Heart left ventricle (tissue), 13 donors: ENCODE measurements at regions not wholly inside any gene's neighbourhood (a gene's known extent, or its start where the extent isn't known, plus 50 kb on each side); places are given as distances from the start of the nearest gene placed in this dataset.

Source experiments
- POLR2A ChIP-seq, 2 donors: fragments of 450-650 bp; IDR thresholded peaks; one replicate each; pipeline ENCODE4 v1.6.1; 2017; ENCODE audit warnings: antibody characterized with exemption in 2 of 2, mild to moderate bottlenecking in 2 of 2, moderate library complexity in 2 of 2
- TF ChIP-seq, protein P1 (sequence below), 12 donors: fragments of 200-600 bp; sonication (generic) in 4 of 12; IDR thresholded peaks; one replicate each; pipeline versions ENCODE4 v1.5.0 to v1.8.0; 2018 to 2022; ENCODE audit warnings: antibody characterized with exemption in 12 of 12, mild to moderate bottlenecking in 5 of 12
- donor health status: ischemic (EF 13 %, LVEDD 7.1; RV severe dilation, severe dysfunction).
- donor health status: DM: no; HTN: yes; CAD: no.
- donor health status: DM: no; HTN: no; CAD: no.
- donor health status: ischemic (EF 25% LVEDD 6.9; RV normal size, moderate dysfunction).
- donor health status: ischemic (EF 25% LVEDD 5.7; RV mildly dilated, moderate dysfunction).
- donor health status: ischemic (EF 35%, LVEDD 5.7; RV mildly dilated, moderate dysfunction).
- donor health status: nonischemic (EF 11% LVEDD 7.7; RV severe dilation, severe dysfunction).
- donor health status: DM: yes; HTN: yes; CAD: no.
- donor health status: PGD.
- donor health status: ischemic (EF 29% LVEDD 5.4; RV normal size, mild dysfunction).
- donor health status: nonischemic (EF 23%, LVEDD 6.1; RV moderate dilation, normal function).

DNA sequence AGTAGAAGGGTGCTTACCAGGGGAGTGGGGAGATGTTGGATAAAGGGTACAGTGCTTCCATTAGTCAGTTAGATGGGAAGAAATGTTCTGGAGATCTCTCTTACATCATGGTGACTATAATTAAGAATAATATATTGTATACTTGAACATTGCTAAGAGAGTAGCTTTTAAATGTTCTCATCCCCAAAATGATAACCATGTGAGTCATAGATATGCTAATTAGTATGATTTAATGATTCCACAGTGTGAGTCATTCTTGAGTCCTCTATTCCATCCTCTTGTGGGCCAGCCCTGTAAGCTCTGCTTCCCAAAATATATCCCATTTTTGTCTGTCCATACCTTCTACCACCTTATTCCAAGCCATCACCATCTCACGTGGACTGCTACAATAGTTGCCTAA, 80.6 kb upstream of the CDH11 start:
- TF ChIP-seq, protein P1, sequence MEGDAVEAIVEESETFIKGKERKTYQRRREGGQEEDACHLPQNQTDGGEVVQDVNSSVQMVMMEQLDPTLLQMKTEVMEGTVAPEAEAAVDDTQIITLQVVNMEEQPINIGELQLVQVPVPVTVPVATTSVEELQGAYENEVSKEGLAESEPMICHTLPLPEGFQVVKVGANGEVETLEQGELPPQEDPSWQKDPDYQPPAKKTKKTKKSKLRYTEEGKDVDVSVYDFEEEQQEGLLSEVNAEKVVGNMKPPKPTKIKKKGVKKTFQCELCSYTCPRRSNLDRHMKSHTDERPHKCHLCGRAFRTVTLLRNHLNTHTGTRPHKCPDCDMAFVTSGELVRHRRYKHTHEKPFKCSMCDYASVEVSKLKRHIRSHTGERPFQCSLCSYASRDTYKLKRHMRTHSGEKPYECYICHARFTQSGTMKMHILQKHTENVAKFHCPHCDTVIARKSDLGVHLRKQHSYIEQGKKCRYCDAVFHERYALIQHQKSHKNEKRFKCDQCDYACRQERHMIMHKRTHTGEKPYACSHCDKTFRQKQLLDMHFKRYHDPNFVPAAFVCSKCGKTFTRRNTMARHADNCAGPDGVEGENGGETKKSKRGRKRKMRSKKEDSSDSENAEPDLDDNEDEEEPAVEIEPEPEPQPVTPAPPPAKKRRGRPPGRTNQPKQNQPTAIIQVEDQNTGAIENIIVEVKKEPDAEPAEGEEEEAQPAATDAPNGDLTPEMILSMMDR (IDR thresholded peaks at IDR 0.05) = no peak
- TF ChIP-seq POLR2A (IDR thresholded peaks at IDR 0.05) = no peak
